Neural cell (in vitro differentiated cells): ENCODE measurements at regions not wholly inside any gene's neighbourhood (a gene's known extent, or its start where the extent isn't known, plus 50 kb on each side); places are given as distances from the start of the nearest gene placed in this dataset.
"Not testable (repeated sequence)": the region's sequence is repeated elsewhere in the genome, so short reads cannot be mapped to it uniquely, and the experiment has no call there.

ENCODE experiments used
- H2AFZ ChIP-seq: fragments of 200-600, 300-800 bp; sonication (generic), shearing (Covaris generic); 2 replicates; pipeline ENCODE4 v1.6.0; 2014; ENCODE audit warnings: low read depth, mild to moderate bottlenecking, antibody characterized with exemption, low read length, moderate library complexity
- H3F3A ChIP-seq: fragments of 200-600 bp; shearing (Covaris generic); 2 replicates; pipeline ENCODE4 v1.6.1; 2016; ENCODE audit warnings: mild to moderate bottlenecking, moderate library complexity, mixed read lengths, antibody characterized with exemption, low read length; ENCODE audit not compliant: insufficient read depth, poor library complexity, severe bottlenecking
- H3K27ac ChIP-seq: fragments of 200-600, 300-800 bp; sonication (generic), shearing (Covaris generic); 2 replicates; pipeline ENCODE4 v1.5.1; 2014; ENCODE audit warnings: mild to moderate bottlenecking, low read length, moderate library complexity
- H3K27me3 ChIP-seq: fragments of 300-800, 200-600 bp; sonication (generic), shearing (Covaris generic); 2 replicates; pipeline ENCODE4 v1.6.0; 2014; ENCODE audit warnings: mild to moderate bottlenecking, low read depth, low read length, moderate library complexity; ENCODE audit not compliant: insufficient read depth
- H3K36me3 ChIP-seq: fragments of 300-800, 200-600 bp; sonication (generic), shearing (Covaris generic); 2 replicates; pipeline ENCODE4 v1.5.1; 2014; ENCODE audit warnings: mild to moderate bottlenecking, antibody characterized with exemption, low read length, moderate library complexity; ENCODE audit not compliant: insufficient read depth
- H3K4me2 ChIP-seq: fragments of 300-800, 200-600 bp; sonication (generic), shearing (Covaris generic); 2 replicates; pipeline ENCODE4 v1.6.0; 2014; ENCODE audit warnings: mild to moderate bottlenecking, low read length
- H3K4me3 ChIP-seq: fragments of 300-800, 200-600 bp; sonication (generic), shearing (Covaris generic); 2 replicates; pipeline ENCODE4 v1.5.1; 2014; ENCODE audit warnings: mild to moderate bottlenecking, low read length, moderate library complexity
- H3K79me2 ChIP-seq: fragments of 200-600 bp; shearing (Covaris generic); replicated peaks from 2 replicates; pipeline ENCODE4 v1.6.0; 2014; ENCODE audit warnings: mild to moderate bottlenecking, low read length, moderate library complexity; ENCODE audit not compliant: insufficient read depth
- H3K9ac ChIP-seq: fragments of 300-800, 200-600 bp; sonication (generic), shearing (Covaris generic); 2 replicates; pipeline ENCODE4 v1.6.1; 2016; ENCODE audit warnings: mild to moderate bottlenecking, low read length, mixed read lengths
- H3K9me2 ChIP-seq: fragments of 200-600 bp; shearing (Covaris generic); 2 replicates; pipeline ENCODE4 v1.6.1; 2016; ENCODE audit warnings: mild to moderate bottlenecking, low read length, mixed read lengths; ENCODE audit not compliant: insufficient read depth
- H3K9me3 ChIP-seq: fragments of 200-600, 300-800 bp; sonication (generic), shearing (Covaris generic); 2 replicates; pipeline ENCODE4 v1.6.1; 2016; ENCODE audit warnings: mild to moderate bottlenecking, mixed run types, low read length, moderate library complexity, mixed read lengths
- H4K20me1 ChIP-seq: fragments of 200-600 bp; shearing (Covaris generic); 2 replicates; pipeline ENCODE4 v1.6.1; 2016; ENCODE audit warnings: mild to moderate bottlenecking, mixed run types; ENCODE audit not compliant: insufficient read depth
- EP300 ChIP-seq: fragments of 450-650 bp; conservative IDR thresholded peaks from 2 replicates; pipeline ENCODE4 v1.6.1; 2014; ENCODE audit warnings: antibody characterized with exemption, mild to moderate bottlenecking, moderate library complexity; ENCODE audit not compliant: poor library complexity, severe bottlenecking
- EZH2 ChIP-seq: fragments of 200-600, 300-800 bp; shearing (Covaris generic), sonication (generic); IDR thresholded peaks from 2 replicates; pipeline ENCODE4 v1.6.1; 2014; ENCODE audit warnings: antibody characterized with exemption, low read length, borderline replicate concordance, mild to moderate bottlenecking; ENCODE audit not compliant: insufficient read depth, poor library complexity, severe bottlenecking
- MXI1 ChIP-seq: fragments of 450-650 bp; conservative IDR thresholded peaks from 2 replicates; pipeline ENCODE4 v1.6.1; 2014; ENCODE audit warnings: antibody characterized with exemption, mild to moderate bottlenecking; ENCODE audit not compliant: poor library complexity, severe bottlenecking
- POLR2AphosphoS5 ChIP-seq: IDR thresholded peaks from 2 replicates; pipeline ENCODE4 v1.6.1; 2012
- RAD21 ChIP-seq: fragments of 450-650 bp; conservative IDR thresholded peaks from 2 replicates; pipeline ENCODE4 v1.6.1; 2014; ENCODE audit warnings: antibody characterized with exemption, mild to moderate bottlenecking, moderate library complexity
- SMC3 ChIP-seq: fragments of 450-650 bp; conservative IDR thresholded peaks from 2 replicates; pipeline ENCODE4 v1.6.1; 2014; ENCODE audit warnings: antibody characterized with exemption, mild to moderate bottlenecking, moderate library complexity; ENCODE audit not compliant: poor library complexity
- TAF1 ChIP-seq: IDR thresholded peaks from 2 replicates; pipeline ENCODE4 v1.6.1; 2012; ENCODE audit warnings: low read depth
- TF ChIP-seq, protein P1 (sequence below): fragments of 450-650 bp; IDR thresholded peaks from 2 replicates; pipeline ENCODE4 v1.5.1; 2014; ENCODE audit warnings: antibody characterized with exemption, mild to moderate bottlenecking, moderate library complexity; ENCODE audit not compliant: poor library complexity, severe bottlenecking
- TF ChIP-seq, protein P2 (sequence below): IDR thresholded peaks from 2 replicates; pipeline ENCODE4 v1.6.1; 2012; ENCODE audit warnings: borderline replicate concordance

DNA sequence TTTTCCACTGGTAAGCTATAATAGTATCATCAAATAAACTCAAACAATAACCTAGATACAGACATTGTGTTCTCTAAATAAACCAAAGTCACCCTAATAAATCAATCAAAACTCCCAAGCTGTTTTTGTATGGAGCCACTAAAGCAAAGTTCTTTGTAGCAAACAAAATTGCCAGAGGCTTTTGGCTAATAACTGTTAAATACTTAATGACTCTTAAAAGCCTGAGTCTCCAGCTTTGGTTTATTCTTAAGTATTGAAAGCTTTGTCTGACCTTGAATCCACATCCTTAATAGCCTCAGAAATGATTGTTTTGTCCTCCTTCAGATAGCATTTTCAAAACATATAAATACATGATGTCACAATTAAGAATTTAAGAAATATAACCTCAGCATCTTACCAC lies 725.3 kb downstream of the SI start:
- Histone ChIP-seq H2AFZ (no peak overlapping the region), H3F3A (no peaks in the 10 kb centered on the region), H3K36me3 (no peaks in the 10 kb centered on the region), H3K9me2 (no peaks in the 10 kb centered on the region), H3K4me3 (no peak overlapping the region), H3K27ac (no peak overlapping the region), H3K4me2 (no peak overlapping the region), H3K9ac (no peak overlapping the region), H4K20me1 (no peaks in the 10 kb centered on the region), H3K27me3 (no peaks in the 10 kb centered on the region), H3K9me3 (no peaks in the 10 kb centered on the region), H3K79me2 (no peaks in the 10 kb centered on the region)
- TF ChIP-seq POLR2AphosphoS5 (no peak), TAF1 (no peak), MXI1 (no peak)

DNA sequence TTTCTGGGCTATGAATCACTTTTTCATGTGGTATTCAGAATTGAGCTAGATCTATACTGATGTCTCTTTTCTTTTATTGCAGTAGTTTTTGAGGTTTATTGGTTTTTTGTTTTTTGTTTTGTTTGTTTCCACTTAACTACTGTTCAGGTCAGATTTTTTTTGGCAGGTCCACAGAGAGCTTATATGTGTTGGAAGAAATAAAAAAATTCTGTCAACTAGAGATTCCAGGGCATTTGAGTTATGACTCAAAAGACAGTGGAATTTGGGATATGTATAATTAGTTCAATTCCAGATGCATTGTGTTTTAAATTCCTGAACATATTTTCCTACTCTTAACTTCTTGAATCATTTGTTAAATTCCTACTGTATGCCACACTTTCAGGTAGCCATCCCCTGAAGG lies 727.2 kb downstream of the SI start:
- Histone ChIP-seq H3K4me3 (no peak overlapping the region), H3F3A (no peaks in the 10 kb centered on the region), H3K9ac (no peak overlapping the region), H3K9me3 (no peaks in the 10 kb centered on the region), H3K27me3 (no peaks in the 10 kb centered on the region), H4K20me1 (no peaks in the 10 kb centered on the region), H3K27ac (no peak overlapping the region), H3K36me3 (no peaks in the 10 kb centered on the region), H3K4me2 (no peak overlapping the region), H3K9me2 (no peaks in the 10 kb centered on the region), H2AFZ (no peak overlapping the region), H3K79me2 (no peaks in the 10 kb centered on the region)
- TF ChIP-seq, protein P1, sequence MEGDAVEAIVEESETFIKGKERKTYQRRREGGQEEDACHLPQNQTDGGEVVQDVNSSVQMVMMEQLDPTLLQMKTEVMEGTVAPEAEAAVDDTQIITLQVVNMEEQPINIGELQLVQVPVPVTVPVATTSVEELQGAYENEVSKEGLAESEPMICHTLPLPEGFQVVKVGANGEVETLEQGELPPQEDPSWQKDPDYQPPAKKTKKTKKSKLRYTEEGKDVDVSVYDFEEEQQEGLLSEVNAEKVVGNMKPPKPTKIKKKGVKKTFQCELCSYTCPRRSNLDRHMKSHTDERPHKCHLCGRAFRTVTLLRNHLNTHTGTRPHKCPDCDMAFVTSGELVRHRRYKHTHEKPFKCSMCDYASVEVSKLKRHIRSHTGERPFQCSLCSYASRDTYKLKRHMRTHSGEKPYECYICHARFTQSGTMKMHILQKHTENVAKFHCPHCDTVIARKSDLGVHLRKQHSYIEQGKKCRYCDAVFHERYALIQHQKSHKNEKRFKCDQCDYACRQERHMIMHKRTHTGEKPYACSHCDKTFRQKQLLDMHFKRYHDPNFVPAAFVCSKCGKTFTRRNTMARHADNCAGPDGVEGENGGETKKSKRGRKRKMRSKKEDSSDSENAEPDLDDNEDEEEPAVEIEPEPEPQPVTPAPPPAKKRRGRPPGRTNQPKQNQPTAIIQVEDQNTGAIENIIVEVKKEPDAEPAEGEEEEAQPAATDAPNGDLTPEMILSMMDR, result no peak
- TF ChIP-seq EP300, result no peak
- no peak for TF ChIP-seq RAD21
- no peak for TF ChIP-seq TAF1
- no peak for TF ChIP-seq MXI1
- TF ChIP-seq EZH2, result no peak
- no peak for TF ChIP-seq POLR2AphosphoS5
- TF ChIP-seq SMC3, result no peak
- TF ChIP-seq, protein P2, sequence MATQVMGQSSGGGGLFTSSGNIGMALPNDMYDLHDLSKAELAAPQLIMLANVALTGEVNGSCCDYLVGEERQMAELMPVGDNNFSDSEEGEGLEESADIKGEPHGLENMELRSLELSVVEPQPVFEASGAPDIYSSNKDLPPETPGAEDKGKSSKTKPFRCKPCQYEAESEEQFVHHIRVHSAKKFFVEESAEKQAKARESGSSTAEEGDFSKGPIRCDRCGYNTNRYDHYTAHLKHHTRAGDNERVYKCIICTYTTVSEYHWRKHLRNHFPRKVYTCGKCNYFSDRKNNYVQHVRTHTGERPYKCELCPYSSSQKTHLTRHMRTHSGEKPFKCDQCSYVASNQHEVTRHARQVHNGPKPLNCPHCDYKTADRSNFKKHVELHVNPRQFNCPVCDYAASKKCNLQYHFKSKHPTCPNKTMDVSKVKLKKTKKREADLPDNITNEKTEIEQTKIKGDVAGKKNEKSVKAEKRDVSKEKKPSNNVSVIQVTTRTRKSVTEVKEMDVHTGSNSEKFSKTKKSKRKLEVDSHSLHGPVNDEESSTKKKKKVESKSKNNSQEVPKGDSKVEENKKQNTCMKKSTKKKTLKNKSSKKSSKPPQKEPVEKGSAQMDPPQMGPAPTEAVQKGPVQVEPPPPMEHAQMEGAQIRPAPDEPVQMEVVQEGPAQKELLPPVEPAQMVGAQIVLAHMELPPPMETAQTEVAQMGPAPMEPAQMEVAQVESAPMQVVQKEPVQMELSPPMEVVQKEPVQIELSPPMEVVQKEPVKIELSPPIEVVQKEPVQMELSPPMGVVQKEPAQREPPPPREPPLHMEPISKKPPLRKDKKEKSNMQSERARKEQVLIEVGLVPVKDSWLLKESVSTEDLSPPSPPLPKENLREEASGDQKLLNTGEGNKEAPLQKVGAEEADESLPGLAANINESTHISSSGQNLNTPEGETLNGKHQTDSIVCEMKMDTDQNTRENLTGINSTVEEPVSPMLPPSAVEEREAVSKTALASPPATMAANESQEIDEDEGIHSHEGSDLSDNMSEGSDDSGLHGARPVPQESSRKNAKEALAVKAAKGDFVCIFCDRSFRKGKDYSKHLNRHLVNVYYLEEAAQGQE, result no peak

DNA sequence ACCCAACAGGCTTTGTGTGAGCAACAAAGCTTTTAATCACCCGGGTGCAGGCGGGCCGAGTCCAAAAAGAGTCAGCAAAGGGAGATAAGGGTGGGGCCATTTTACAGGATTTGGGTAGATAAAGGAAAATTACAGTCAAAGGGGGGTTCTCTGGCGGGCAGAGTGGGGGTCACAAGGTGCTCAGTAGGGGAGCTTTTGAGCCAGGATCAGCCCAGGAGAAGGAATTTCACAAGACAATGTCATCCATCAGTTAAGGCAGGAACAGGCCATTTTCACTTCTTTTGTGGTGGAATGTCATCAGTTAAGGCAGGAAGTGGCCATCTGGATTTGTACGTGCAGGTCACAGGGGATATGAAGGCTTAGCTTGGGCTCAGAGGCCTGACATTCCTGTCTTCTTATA lies 736.1 kb downstream of the SI start:
- not testable (repeated sequence) for H3K36me3 ChIP-seq, H3K9me2 ChIP-seq, H2AFZ ChIP-seq, H3K79me2 ChIP-seq, H3K27me3 ChIP-seq, H3K4me2 ChIP-seq, H3K9me3 ChIP-seq, H3K4me3 ChIP-seq, H3K9ac ChIP-seq, H3F3A ChIP-seq, H4K20me1 ChIP-seq, H3K27ac ChIP-seq
